Kidney epithelial cell (primary cell): ENCODE measurements at regions not wholly inside any gene's neighbourhood (a gene's known extent, or its start where the extent isn't known, plus 50 kb on each side); places are given as distances from the start of the nearest gene placed in this dataset.
A peak's percentile ranks its signal among the peaks of the same experiment; 100 is the strongest.
"Not testable (repeated sequence)": the region's sequence is repeated elsewhere in the genome, so short reads cannot be mapped to it uniquely, and the experiment has no call there.

Experiments
- DNase-seq: peaks from one replicate; pipeline ENCODE4 v3.0.0-alpha.2; 2010; ENCODE audit warnings: low read depth
- H3K27me3 ChIP-seq: 2 replicates; pipeline ENCODE4 v1.6.0; 2011; ENCODE audit warnings: low read length; ENCODE audit not compliant: control insufficient read depth, insufficient read depth
- H3K36me3 ChIP-seq: 2 replicates; pipeline ENCODE4 v1.5.1; 2011; ENCODE audit warnings: low read length; ENCODE audit not compliant: control insufficient read depth, insufficient read depth
- H3K4me3 ChIP-seq: 2 replicates; pipeline ENCODE4 v1.5.1; 2011; ENCODE audit warnings: low read depth, mild to moderate bottlenecking, control low read depth, low read length
- CTCF ChIP-seq: IDR thresholded peaks from 2 replicates; pipeline ENCODE4 v1.5.1; 2011; ENCODE audit warnings: mild to moderate bottlenecking, moderate library complexity, low read length, control low read depth, inconsistent platforms; ENCODE audit not compliant: insufficient read depth, poor library complexity, severe bottlenecking

GRCh38 chr10:33012306-33012705 lies 54.3 kb upstream of the ITGB1 start:
- no peak for DNase-seq
- no peak for TF ChIP-seq CTCF
- H3K4me3 ChIP-seq: no peak overlapping the region
- no peaks in the 10 kb centered on the region for H3K27me3 ChIP-seq
- H3K36me3 ChIP-seq: no peaks in the 10 kb centered on the region

GRCh38 chr10:33010132-33011037 lies 52.4 kb upstream of the ITGB1 start:
- DNase-seq: peak; percentile 62
- H3K4me3 ChIP-seq: no peak overlapping the region
- no peaks in the 10 kb centered on the region for H3K36me3 ChIP-seq
- no peaks in the 10 kb centered on the region for H3K27me3 ChIP-seq
- TF ChIP-seq CTCF: peak; percentile 62

- no peak for DNase-seq
- Histone ChIP-seq H3K36me3 (no peaks in the 10 kb centered on the region), H3K27me3 (no peaks in the 10 kb centered on the region), H3K4me3 (no peak overlapping the region)
- TF ChIP-seq CTCF: no peak
Measured at GRCh38 chr10:33009244-33010131, 51.5 kb upstream of the ITGB1 start.

- TF ChIP-seq CTCF: peak; percentile 97
- Histone ChIP-seq H3K27me3 (no peaks in the 10 kb centered on the region), H3K36me3 (no peaks in the 10 kb centered on the region), H3K4me3 (no peak overlapping the region)
- no peak for DNase-seq
Measured at GRCh38 chr10:33008499-33009243, 50.6 kb upstream of the ITGB1 start.

- H3K27me3 ChIP-seq, DNase-seq, H3K4me3 ChIP-seq, H3K36me3 ChIP-seq: not testable (repeated sequence)
Measured at GRCh38 chr10:33007731-33008381, 49.8 kb upstream of the ITGB1 start.
